HepG2 (cell line): ENCODE measurements at regions not wholly inside any gene's neighbourhood (a gene's known extent, or its start where the extent isn't known, plus 50 kb on each side); places are given as distances from the start of the nearest gene placed in this dataset.

ENCODE experiments used
- KDM6A ChIP-seq: IDR thresholded peaks from 2 replicates; pipeline ENCODE4 v1.6.1; 2016; ENCODE audit warnings: low read depth
- NFE2L1 ChIP-seq: sonication (generic); formaldehyde crosslinking; IDR thresholded peaks from 2 replicates; pipeline ENCODE4 v1.4.0; 2020; ENCODE audit warnings: missing genetic modification reagents, mild to moderate bottlenecking, borderline replicate concordance
- NONO ChIP-seq, 2 experiments: fragments of 450-650 bp in 1 of 2; sonication (generic) in 1 of 2; formaldehyde crosslinking in 1 of 2; IDR thresholded peaks in 1 of 2; conservative IDR thresholded peaks in 1 of 2; 2 replicates each; pipeline versions ENCODE4 v1.6.1 to v1.8.0; 2017 to 2022; ENCODE audit warnings: mild to moderate bottlenecking in 1 of 2, missing genetic modification reagents in 1 of 2, moderate library complexity in 1 of 2
- NPAS2 ChIP-seq: sonication (generic); formaldehyde crosslinking; IDR thresholded peaks from 2 replicates; pipeline ENCODE4 v1.8.0; 2022; ENCODE audit warnings: mild to moderate bottlenecking, missing genetic modification reagents, borderline replicate concordance
- PHF8 ChIP-seq: sonication (generic); formaldehyde crosslinking; IDR thresholded peaks from 2 replicates; pipeline ENCODE4 v1.5.0; 2020; ENCODE audit warnings: missing genetic modification reagents
- POLR2AphosphoS5 ChIP-seq: IDR thresholded peaks from 2 replicates; pipeline ENCODE4 v1.6.1; 2012; ENCODE audit warnings: low read depth, low read length
- SMC3 ChIP-seq: IDR thresholded peaks from 2 replicates; pipeline ENCODE4 v1.6.1; 2011; ENCODE audit warnings: low read length, improper control_type of control experiment
- ZEB1 ChIP-seq: IDR thresholded peaks from 2 replicates; pipeline ENCODE4 v1.6.1; 2012; ENCODE audit warnings: mild to moderate bottlenecking, low read depth, inconsistent platforms; ENCODE audit not compliant: insufficient replicate concordance
- TF ChIP-seq, protein P1 (sequence below): sonication (generic); formaldehyde crosslinking; IDR thresholded peaks from 2 replicates; pipeline ENCODE4 v1.5.0; 2020; ENCODE audit warnings: mild to moderate bottlenecking, missing genetic modification reagents, moderate library complexity
- TF ChIP-seq, protein P2 (sequence below): sonication (generic); formaldehyde crosslinking; IDR thresholded peaks from 2 replicates; pipeline ENCODE4 v1.4.0; 2020; ENCODE audit warnings: missing genetic modification reagents
- TF ChIP-seq, protein P3 (sequence below): sonication (generic); formaldehyde crosslinking; conservative IDR thresholded peaks from 2 replicates; pipeline ENCODE4 v1.5.0; 2020; ENCODE audit warnings: missing genetic modification reagents
- TF ChIP-seq, protein P4 (sequence below): sonication (generic); formaldehyde crosslinking; IDR thresholded peaks from 2 replicates; pipeline ENCODE4 v1.8.0; 2022; ENCODE audit warnings: missing genetic modification reagents, mild to moderate bottlenecking, borderline replicate concordance

DNA sequence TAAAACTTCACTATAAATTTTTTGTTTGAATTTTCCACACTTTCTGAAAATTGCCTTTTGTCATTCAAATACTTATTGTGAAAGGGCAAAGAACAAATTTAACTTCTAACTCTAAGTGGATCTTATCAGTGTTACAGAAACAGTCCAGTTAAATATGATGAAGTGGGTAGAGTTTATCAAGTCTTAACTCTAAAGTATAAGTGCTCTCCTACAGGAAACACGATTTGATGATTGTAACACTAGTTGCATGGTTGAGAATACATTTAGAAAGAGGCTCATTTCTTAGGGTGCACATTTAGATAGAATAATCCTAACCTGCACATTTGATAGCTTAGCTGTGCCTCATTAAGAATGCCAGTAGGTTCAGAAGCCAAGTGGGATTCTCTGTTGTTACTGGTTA lies 838.3 kb upstream of the ATXN7L3B start:
- TF ChIP-seq, protein P1, sequence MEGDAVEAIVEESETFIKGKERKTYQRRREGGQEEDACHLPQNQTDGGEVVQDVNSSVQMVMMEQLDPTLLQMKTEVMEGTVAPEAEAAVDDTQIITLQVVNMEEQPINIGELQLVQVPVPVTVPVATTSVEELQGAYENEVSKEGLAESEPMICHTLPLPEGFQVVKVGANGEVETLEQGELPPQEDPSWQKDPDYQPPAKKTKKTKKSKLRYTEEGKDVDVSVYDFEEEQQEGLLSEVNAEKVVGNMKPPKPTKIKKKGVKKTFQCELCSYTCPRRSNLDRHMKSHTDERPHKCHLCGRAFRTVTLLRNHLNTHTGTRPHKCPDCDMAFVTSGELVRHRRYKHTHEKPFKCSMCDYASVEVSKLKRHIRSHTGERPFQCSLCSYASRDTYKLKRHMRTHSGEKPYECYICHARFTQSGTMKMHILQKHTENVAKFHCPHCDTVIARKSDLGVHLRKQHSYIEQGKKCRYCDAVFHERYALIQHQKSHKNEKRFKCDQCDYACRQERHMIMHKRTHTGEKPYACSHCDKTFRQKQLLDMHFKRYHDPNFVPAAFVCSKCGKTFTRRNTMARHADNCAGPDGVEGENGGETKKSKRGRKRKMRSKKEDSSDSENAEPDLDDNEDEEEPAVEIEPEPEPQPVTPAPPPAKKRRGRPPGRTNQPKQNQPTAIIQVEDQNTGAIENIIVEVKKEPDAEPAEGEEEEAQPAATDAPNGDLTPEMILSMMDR (CRISPR knock-in tag), result no peak
- TF ChIP-seq PHF8 (CRISPR knock-in tag), result no peak
- TF ChIP-seq POLR2AphosphoS5, result no peak
- TF ChIP-seq, protein P2, sequence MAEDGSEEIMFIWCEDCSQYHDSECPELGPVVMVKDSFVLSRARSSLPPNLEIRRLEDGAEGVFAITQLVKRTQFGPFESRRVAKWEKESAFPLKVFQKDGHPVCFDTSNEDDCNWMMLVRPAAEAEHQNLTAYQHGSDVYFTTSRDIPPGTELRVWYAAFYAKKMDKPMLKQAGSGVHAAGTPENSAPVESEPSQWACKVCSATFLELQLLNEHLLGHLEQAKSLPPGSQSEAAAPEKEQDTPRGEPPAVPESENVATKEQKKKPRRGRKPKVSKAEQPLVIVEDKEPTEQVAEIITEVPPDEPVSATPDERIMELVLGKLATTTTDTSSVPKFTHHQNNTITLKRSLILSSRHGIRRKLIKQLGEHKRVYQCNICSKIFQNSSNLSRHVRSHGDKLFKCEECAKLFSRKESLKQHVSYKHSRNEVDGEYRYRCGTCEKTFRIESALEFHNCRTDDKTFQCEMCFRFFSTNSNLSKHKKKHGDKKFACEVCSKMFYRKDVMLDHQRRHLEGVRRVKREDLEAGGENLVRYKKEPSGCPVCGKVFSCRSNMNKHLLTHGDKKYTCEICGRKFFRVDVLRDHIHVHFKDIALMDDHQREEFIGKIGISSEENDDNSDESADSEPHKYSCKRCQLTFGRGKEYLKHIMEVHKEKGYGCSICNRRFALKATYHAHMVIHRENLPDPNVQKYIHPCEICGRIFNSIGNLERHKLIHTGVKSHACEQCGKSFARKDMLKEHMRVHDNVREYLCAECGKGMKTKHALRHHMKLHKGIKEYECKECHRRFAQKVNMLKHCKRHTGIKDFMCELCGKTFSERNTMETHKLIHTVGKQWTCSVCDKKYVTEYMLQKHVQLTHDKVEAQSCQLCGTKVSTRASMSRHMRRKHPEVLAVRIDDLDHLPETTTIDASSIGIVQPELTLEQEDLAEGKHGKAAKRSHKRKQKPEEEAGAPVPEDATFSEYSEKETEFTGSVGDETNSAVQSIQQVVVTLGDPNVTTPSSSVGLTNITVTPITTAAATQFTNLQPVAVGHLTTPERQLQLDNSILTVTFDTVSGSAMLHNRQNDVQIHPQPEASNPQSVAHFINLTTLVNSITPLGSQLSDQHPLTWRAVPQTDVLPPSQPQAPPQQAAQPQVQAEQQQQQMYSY, result no peak
- TF ChIP-seq, protein P3, sequence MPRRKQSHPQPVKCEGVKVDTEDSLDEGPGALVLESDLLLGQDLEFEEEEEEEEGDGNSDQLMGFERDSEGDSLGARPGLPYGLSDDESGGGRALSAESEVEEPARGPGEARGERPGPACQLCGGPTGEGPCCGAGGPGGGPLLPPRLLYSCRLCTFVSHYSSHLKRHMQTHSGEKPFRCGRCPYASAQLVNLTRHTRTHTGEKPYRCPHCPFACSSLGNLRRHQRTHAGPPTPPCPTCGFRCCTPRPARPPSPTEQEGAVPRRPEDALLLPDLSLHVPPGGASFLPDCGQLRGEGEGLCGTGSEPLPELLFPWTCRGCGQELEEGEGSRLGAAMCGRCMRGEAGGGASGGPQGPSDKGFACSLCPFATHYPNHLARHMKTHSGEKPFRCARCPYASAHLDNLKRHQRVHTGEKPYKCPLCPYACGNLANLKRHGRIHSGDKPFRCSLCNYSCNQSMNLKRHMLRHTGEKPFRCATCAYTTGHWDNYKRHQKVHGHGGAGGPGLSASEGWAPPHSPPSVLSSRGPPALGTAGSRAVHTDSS (CRISPR knock-in tag), result no peak
- no peak for TF ChIP-seq KDM6A (CRISPR knock-in tag)
- no peak for TF ChIP-seq ZEB1
- no peak for TF ChIP-seq NFE2L1 (CRISPR knock-in tag)
- no peak for TF ChIP-seq NONO (IDR thresholded peaks at IDR 0.05)
- TF ChIP-seq NONO (CRISPR knock-in tag; conservative IDR thresholded peaks at IDR 0.05), result no peak
- TF ChIP-seq, protein P4, sequence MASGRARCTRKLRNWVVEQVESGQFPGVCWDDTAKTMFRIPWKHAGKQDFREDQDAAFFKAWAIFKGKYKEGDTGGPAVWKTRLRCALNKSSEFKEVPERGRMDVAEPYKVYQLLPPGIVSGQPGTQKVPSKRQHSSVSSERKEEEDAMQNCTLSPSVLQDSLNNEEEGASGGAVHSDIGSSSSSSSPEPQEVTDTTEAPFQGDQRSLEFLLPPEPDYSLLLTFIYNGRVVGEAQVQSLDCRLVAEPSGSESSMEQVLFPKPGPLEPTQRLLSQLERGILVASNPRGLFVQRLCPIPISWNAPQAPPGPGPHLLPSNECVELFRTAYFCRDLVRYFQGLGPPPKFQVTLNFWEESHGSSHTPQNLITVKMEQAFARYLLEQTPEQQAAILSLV, result no peak
- TF ChIP-seq NPAS2 (CRISPR knock-in tag), result no peak
- no peak for TF ChIP-seq SMC3
